AG09319 (cell line): ENCODE measurements at regions not wholly inside any gene's neighbourhood (a gene's known extent, or its start where the extent isn't known, plus 50 kb on each side); places are given as distances from the start of the nearest gene placed in this dataset.

Source experiments
- DNase-seq: peaks from one replicate; pipeline ENCODE4 v3.0.0-alpha.2; 2010; ENCODE audit warnings: low read depth; ENCODE audit errors: extremely low read depth
- CTCF ChIP-seq: IDR thresholded peaks from 2 replicates; pipeline ENCODE4 v1.5.1; 2011; ENCODE audit warnings: low read depth, mild to moderate bottlenecking, inconsistent platforms, low read length, moderate library complexity

GRCh38 chr20:7822772-7823171, 117.5 kb downstream of the HAO1 start:
- no peak for DNase-seq
- TF ChIP-seq CTCF, result no peak

GRCh38 chr20:7828437-7828836, 111.8 kb downstream of the HAO1 start:
- TF ChIP-seq CTCF, result no peak
- no peak for DNase-seq

DNA sequence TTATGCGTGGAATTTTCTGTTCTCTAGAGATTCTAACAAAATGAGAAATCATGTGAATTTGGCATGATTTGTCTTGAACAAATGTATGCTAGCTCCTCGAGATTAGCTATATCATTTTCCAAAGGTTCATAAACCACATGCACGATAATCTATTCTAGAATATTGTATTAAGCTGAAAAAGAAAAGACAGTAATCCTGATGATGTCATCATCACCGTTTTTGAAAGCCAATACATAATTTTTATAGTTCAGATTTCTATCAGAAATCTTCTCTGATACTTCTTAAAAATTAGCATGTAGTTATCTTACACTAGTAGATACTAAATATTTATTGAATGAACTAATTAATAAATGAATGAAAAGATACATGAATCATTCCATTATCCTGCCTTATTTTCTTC, 111.2 kb downstream of the HAO1 start:
- DNase-seq, result no peak
- no peak for TF ChIP-seq CTCF

GRCh38 chr20:7829776-7830175, 110.5 kb downstream of the HAO1 start:
- no peak for TF ChIP-seq CTCF
- DNase-seq, result no peak
